H1 (cell line): ENCODE measurements at regions not wholly inside any gene's neighbourhood (a gene's known extent, or its start where the extent isn't known, plus 50 kb on each side); places are given as distances from the start of the nearest gene placed in this dataset.

ENCODE experiments used
- CTCF ChIA-PET: fragments of 300-600 bp; sonication (Branson Sonifier 250); formaldehyde crosslinking; loops from one replicate; lab custom pipeline; 2021; ENCODE audit not compliant: partially characterized antibody; lab: Charles Lee
- POLR2A ChIA-PET: fragments of 300-600 bp; sonication (Branson Sonifier 250); formaldehyde crosslinking; loops from one replicate; lab custom pipeline; 2021; ENCODE audit warnings: inconsistent platforms; ENCODE audit not compliant: partially characterized antibody; lab: Charles Lee
- DNase-seq, 2 experiments: peaks; one replicate each; pipeline versions ENCODE4 v3.0.0 to v3.0.0-alpha.2; 2010 to 2022; ENCODE audit warnings: low spot score in 2 of 2, low read depth in 1 of 2, mixed read lengths in 1 of 2
- FAIRE-seq: peaks from 2 replicates; lab custom pipeline; 2011; peaks lifted over from hg19 to GRCh38; lab: Jason Lieb, UNC
- H2AFZ ChIP-seq: 2 replicates; pipeline ENCODE4 v1.8.1; 2012; ENCODE audit warnings: low read length, inconsistent platforms
- H2AK5ac ChIP-seq: 2 replicates; pipeline ENCODE4 v1.6.1; 2013; ENCODE audit warnings: low read depth, low read length
- H2BK120ac ChIP-seq: replicated peaks from 2 replicates; pipeline ENCODE3; 2013; ENCODE audit warnings: low read depth, low read length, inconsistent platforms
- H2BK12ac ChIP-seq: 2 replicates; pipeline ENCODE4 v1.6.1; 2013; ENCODE audit warnings: low read depth, low read length
- H2BK15ac ChIP-seq: 2 replicates; pipeline ENCODE4 v1.6.1; 2013; ENCODE audit warnings: low read length
- H2BK20ac ChIP-seq: 2 replicates; pipeline ENCODE4 v1.6.1; 2013; ENCODE audit warnings: low read length
- H2BK5ac ChIP-seq: 2 replicates; pipeline ENCODE4 v1.6.1; 2013; ENCODE audit warnings: low read depth, low read length
- H3K14ac ChIP-seq: 2 replicates; pipeline ENCODE4 v1.6.1; 2013; ENCODE audit warnings: inconsistent platforms; ENCODE audit not compliant: insufficient read length
- H3K18ac ChIP-seq: 2 replicates; pipeline ENCODE4 v1.6.1; 2013; ENCODE audit warnings: low read length; ENCODE audit errors: extremely low read depth
- H3K23ac ChIP-seq: 2 replicates; pipeline ENCODE4 v1.6.1; 2013; ENCODE audit warnings: inconsistent platforms; ENCODE audit not compliant: insufficient read length
- H3K23me2 ChIP-seq: 2 replicates; pipeline ENCODE4 v1.6.1; 2013; ENCODE audit warnings: low read depth, low read length
- H3K27ac ChIP-seq: 2 replicates; pipeline ENCODE4 v1.6.1; 2011; ENCODE audit warnings: low read depth, low read length, inconsistent platforms
- H3K27me3 ChIP-seq, 4 experiments: replicated peaks in 1 of 4; 1 replicate in 1 of 4; 2 replicates in 3 of 4; pipeline versions ENCODE4 v1.6.1 to v1.8.1; 2011 to 2013; ENCODE audit warnings: low read length in 3 of 4, mild to moderate bottlenecking in 3 of 4, inconsistent platforms in 2 of 4, mixed read lengths in 2 of 4, moderate library complexity in 1 of 4; ENCODE audit not compliant: control insufficient read depth in 3 of 4, insufficient read depth in 3 of 4; ENCODE audit errors: extremely low read depth in 1 of 4
- H3K36me3 ChIP-seq, 4 experiments: 2 replicates each; pipeline versions ENCODE4 v1.6.1 to v1.8.1; 2011 to 2013; ENCODE audit warnings: mild to moderate bottlenecking in 4 of 4, low read length in 3 of 4, moderate library complexity in 2 of 4, control low read depth in 1 of 4, inconsistent platforms in 1 of 4; ENCODE audit not compliant: insufficient read depth in 4 of 4, control insufficient read depth in 2 of 4
- H3K4ac ChIP-seq: replicated peaks from 2 replicates; pipeline ENCODE3; 2013; ENCODE audit warnings: low read length, low read depth, mixed read lengths, inconsistent platforms; ENCODE audit not compliant: insufficient read length
- H3K4me1 ChIP-seq, 4 experiments: replicated peaks in 1 of 4; 1 replicate in 1 of 4; 2 replicates in 3 of 4; pipeline versions ENCODE4 v1.6.1 to v1.8.1; 2011 to 2013; ENCODE audit warnings: low read length in 3 of 4, inconsistent platforms in 2 of 4, mixed read lengths in 1 of 4; ENCODE audit not compliant: insufficient read depth in 4 of 4, control insufficient read depth in 3 of 4
- H3K4me2 ChIP-seq, 2 experiments: 2 replicates each; pipeline versions ENCODE4 v1.6.1 to v1.8.1; 2011 to 2013; ENCODE audit warnings: low read depth in 2 of 2, low read length in 2 of 2, control low read depth in 1 of 2, inconsistent platforms in 1 of 2, mild to moderate bottlenecking in 1 of 2; ENCODE audit not compliant: insufficient read depth in 1 of 2
- H3K4me3 ChIP-seq, 4 experiments: fragments of 200-600, 300-600 bp in 1 of 4; sonication (generic), shearing (Covaris generic), sonication (Bioruptor Twin) in 1 of 4; 2 replicates each; pipeline versions ENCODE4 v1.5.1 to v1.8.1; 2011 to 2016; ENCODE audit warnings: low read length in 4 of 4, low read depth in 3 of 4, control low read depth in 2 of 4, inconsistent platforms in 2 of 4, mild to moderate bottlenecking in 2 of 4, mixed read lengths in 1 of 4, moderate library complexity in 1 of 4; ENCODE audit not compliant: insufficient read depth in 2 of 4; ENCODE audit errors: extremely low read depth in 1 of 4
- H3K56ac ChIP-seq: replicated peaks from 2 replicates; pipeline ENCODE3; 2013; ENCODE audit warnings: low read depth, mild to moderate bottlenecking, mixed read lengths, low read length, inconsistent platforms; ENCODE audit not compliant: insufficient read length
- H3K79me1 ChIP-seq: 2 replicates; pipeline ENCODE4 v1.6.1; 2013; ENCODE audit warnings: low read depth, low read length, control low read depth
- H3K79me2 ChIP-seq, 2 experiments: 2 replicates each; pipeline versions ENCODE4 v1.6.1 to v1.8.1; 2012 to 2013; ENCODE audit warnings: low read length in 2 of 2, mild to moderate bottlenecking in 2 of 2, inconsistent platforms in 1 of 2; ENCODE audit not compliant: insufficient read depth in 2 of 2, control insufficient read depth in 1 of 2
- H3K9ac ChIP-seq, 4 experiments: replicated peaks in 1 of 4; 1 replicate in 1 of 4; 2 replicates in 3 of 4; pipeline versions ENCODE4 v1.6.1 to v1.8.1; 2011 to 2013; ENCODE audit warnings: low read depth in 3 of 4, low read length in 3 of 4, control low read depth in 2 of 4, mild to moderate bottlenecking in 2 of 4, moderate library complexity in 2 of 4, inconsistent platforms in 1 of 4; ENCODE audit errors: extremely low read depth in 1 of 4
- H3K9me3 ChIP-seq, 2 experiments: 2 replicates each; pipeline versions ENCODE4 v1.6.1 to v1.8.1; 2012 to 2013; ENCODE audit warnings: mild to moderate bottlenecking in 2 of 2, moderate library complexity in 2 of 2, control low read depth in 1 of 2, inconsistent platforms in 1 of 2, low read depth in 1 of 2, low read length in 1 of 2, mixed read lengths in 1 of 2; ENCODE audit not compliant: insufficient read depth in 2 of 2
- H4K20me1 ChIP-seq, 2 experiments: replicated peaks in 1 of 2; 2 replicates each; pipeline versions ENCODE3 to v1.8.1; 2011 to 2013; ENCODE audit warnings: inconsistent platforms in 2 of 2, low read length in 2 of 2, mild to moderate bottlenecking in 1 of 2; ENCODE audit not compliant: insufficient read depth in 2 of 2, control insufficient read depth in 1 of 2
- H4K5ac ChIP-seq: 2 replicates; pipeline ENCODE4 v1.6.1; 2013; ENCODE audit warnings: low read length, low read depth, mixed read lengths, inconsistent platforms; ENCODE audit not compliant: insufficient read length
- H4K8ac ChIP-seq: 2 replicates; pipeline ENCODE4 v1.8.0; 2013; ENCODE audit warnings: mild to moderate bottlenecking, moderate library complexity, low read length, inconsistent platforms; ENCODE audit not compliant: insufficient read depth; ENCODE audit errors: extremely low read depth
- H4K91ac ChIP-seq: replicated peaks from 2 replicates; pipeline ENCODE3; 2013; ENCODE audit warnings: low read length, mixed read lengths, inconsistent platforms; ENCODE audit not compliant: insufficient read length
- ASH2L ChIP-seq: fragments of 200-600, 300-600 bp; sonication (generic); IDR thresholded peaks from one replicate; pipeline ENCODE4 v1.7.1; 2017; ENCODE audit warnings: low read length
- CBX5 ChIP-seq: fragments of 300-800, 300-1000 bp; sonication (generic); IDR thresholded peaks from 2 replicates; pipeline ENCODE4 v1.7.1; 2016; ENCODE audit warnings: antibody characterized with exemption, low read length, low read depth
- CBX8 ChIP-seq: fragments of 300-800, 300-1000 bp; sonication (generic); IDR thresholded peaks from 2 replicates; pipeline ENCODE4 v1.7.1; 2016; ENCODE audit warnings: low read depth, low read length, borderline replicate concordance
- CHD1 ChIP-seq: IDR thresholded peaks from 2 replicates; pipeline ENCODE4 v1.6.1; 2012; ENCODE audit warnings: low read depth, low read length, improper control_type of control experiment
- CREB1 ChIP-seq: IDR thresholded peaks from 2 replicates; pipeline ENCODE4 v1.6.1; 2012; ENCODE audit warnings: inconsistent platforms
- EP300 ChIP-seq, 2 experiments: IDR thresholded peaks; 1 replicate in 1 of 2; 2 replicates in 1 of 2; pipeline ENCODE4 v1.6.1; 2011 to 2012; ENCODE audit warnings: low read depth in 2 of 2, low read length in 2 of 2, mild to moderate bottlenecking in 2 of 2, borderline replicate concordance in 1 of 2, inconsistent platforms in 1 of 2, moderate library complexity in 1 of 2
- EZH2 ChIP-seq: fragments of 200-600 bp; sonication (generic); IDR thresholded peaks from 2 replicates; pipeline ENCODE4 v1.7.1; 2012; ENCODE audit warnings: low read depth, mild to moderate bottlenecking, moderate library complexity, low read length, inconsistent platforms; ENCODE audit not compliant: severe bottlenecking
- HDAC6 ChIP-seq: IDR thresholded peaks from one replicate; pipeline ENCODE4 v1.7.1; 2012; ENCODE audit warnings: low read depth, mild to moderate bottlenecking, inconsistent platforms, low read length, moderate library complexity
- KDM1A ChIP-seq: fragments of 200-600, 300-600 bp; sonication (generic); IDR thresholded peaks from 2 replicates; pipeline ENCODE4 v1.7.1; 2016; ENCODE audit warnings: mild to moderate bottlenecking, low read length, borderline replicate concordance
- KDM4A ChIP-seq: IDR thresholded peaks from one replicate; pipeline ENCODE4 v1.7.1; 2012; ENCODE audit warnings: low read depth, mild to moderate bottlenecking, moderate library complexity, low read length, inconsistent platforms; ENCODE audit not compliant: severe bottlenecking
- NRF1 ChIP-seq: IDR thresholded peaks from 2 replicates; pipeline ENCODE4 v1.6.1; 2011; ENCODE audit warnings: mild to moderate bottlenecking, low read depth, low read length, improper control_type of control experiment
- SAP30 ChIP-seq: fragments of 300-600 bp; sonication (generic); IDR thresholded peaks from 2 replicates; pipeline ENCODE4 v1.7.1; 2012; ENCODE audit warnings: low read length, moderate library complexity, mild to moderate bottlenecking, inconsistent platforms; ENCODE audit not compliant: insufficient read depth, insufficient replicate concordance
- SP2 ChIP-seq: IDR thresholded peaks from 2 replicates; pipeline ENCODE4 v1.6.1; 2012; ENCODE audit warnings: mild to moderate bottlenecking, low read length, inconsistent platforms
- TAF7 ChIP-seq: optimal IDR thresholded peaks from 2 replicates; pipeline ENCODE3; 2011; ENCODE audit warnings: low read depth, mild to moderate bottlenecking, inconsistent platforms, low read length, moderate library complexity, borderline replicate concordance
- TCF12 ChIP-seq: IDR thresholded peaks from 2 replicates; pipeline ENCODE4 v1.6.1; 2011; ENCODE audit warnings: low read depth, mild to moderate bottlenecking, low read length
- WGBS, 2 experiments: shearing (Covaris generic) in 1 of 2; methylation state at CpG; one replicate each; pipeline versions ENCODE4 v1.1.6 to v1.1.7; 2013 to 2015; ENCODE audit warnings: low lambda C conversion rate in 2 of 2, mixed read lengths in 2 of 2, inconsistent platforms in 1 of 2, low coverage in 1 of 2, missing lambda C conversion rate in 1 of 2; ENCODE audit not compliant: insufficient replicate concordance in 2 of 2, insufficient coverage in 1 of 2, insufficient read length in 1 of 2; ENCODE audit errors: extremely low coverage in 1 of 2, missing lambda C conversion rate in 1 of 2; 5-methylcytosine and 5-hydroxymethylcytosine counted together

- H3K4me3 ChIP-seq, result no peak overlapping the region
- WGBS, 2 experiments, result 88% methylated on average over 2 of the region's 2 CpGs; no CpG with 5 or more reads in 1 of the 2 experiments
- no peaks in the 10 kb centered on the region for H3K79me2 ChIP-seq
- H3K36me3 ChIP-seq, result no peaks in the 10 kb centered on the region
- ChIA-PET POLR2A (no interaction called here), CTCF (no interaction called here)
- H3K56ac ChIP-seq, result no peak overlapping the region
- no peak overlapping the region for H3K4me2 ChIP-seq
- no peak overlapping the region for H3K4ac ChIP-seq
- no peak for DNase-seq
- no peak overlapping the region for H3K27ac ChIP-seq
- H3K18ac ChIP-seq, result no peak overlapping the region
- no peak overlapping the region for H4K8ac ChIP-seq
- no peak overlapping the region for H4K5ac ChIP-seq
- no peak overlapping the region for H2AK5ac ChIP-seq
- no peak overlapping the region for H4K91ac ChIP-seq
- H3K14ac ChIP-seq, result no peak overlapping the region
- H3K79me1 ChIP-seq, result no peaks in the 10 kb centered on the region
- no peaks in the 10 kb centered on the region; a peak in 1 of 7 replicates for H3K4me1 ChIP-seq
- H3K9me3 ChIP-seq, result peaks cover 0 to 4% of the 10 kb centered on the region in 2 experiments; a peak in 1 of 4 replicates
- H4K20me1 ChIP-seq, result no peaks in the 10 kb centered on the region
- no peak overlapping the region for H3K9ac ChIP-seq
- H2AFZ ChIP-seq, result no peak overlapping the region
- no peaks in the 10 kb centered on the region for H3K23me2 ChIP-seq
- no peak overlapping the region for H2BK20ac ChIP-seq
- H2BK5ac ChIP-seq, result no peak overlapping the region
- no peak overlapping the region for H3K23ac ChIP-seq
- H2BK120ac ChIP-seq, result no peak overlapping the region
- no peaks in the 10 kb centered on the region for H3K27me3 ChIP-seq
- TF ChIP-seq CBX8, result no peak
- no peak for TF ChIP-seq SAP30
- TF ChIP-seq ASH2L, result no peak
- TF ChIP-seq EP300 (IDR thresholded peaks at IDR 0.05; ENCODE audit: borderline replicate concordance in 1 of 2, low read depth in 2 of 2, low read length in 2 of 2), result no peak
- TF ChIP-seq KDM4A, result no peak
- no peak for TF ChIP-seq NRF1
- TF ChIP-seq TCF12, result no peak
- no peak for TF ChIP-seq SP2
- no peak for TF ChIP-seq CREB1
- no peak for TF ChIP-seq KDM1A
- TF ChIP-seq TAF7, result no peak
- no peak for TF ChIP-seq EZH2
- TF ChIP-seq HDAC6, result no peak
- TF ChIP-seq CHD1, result no peak
- no peak for TF ChIP-seq CBX5
- TF ChIP-seq, all 59 proteins: peak for 0
- no peak overlapping the region for H2BK15ac ChIP-seq
- no peak for FAIRE-seq
- no peak overlapping the region for H2BK12ac ChIP-seq
Observed at GRCh38 chr18:72922895-72923294, 55.1 kb upstream of the NETO1 start.
